GM18867 (cell line): ENCODE measurements at regions not wholly inside any gene's neighbourhood (a gene's known extent, or its start where the extent isn't known, plus 50 kb on each side); places are given as distances from the start of the nearest gene placed in this dataset.
"Not testable (repeated sequence)": the region's sequence is repeated elsewhere in the genome, so short reads cannot be mapped to it uniquely, and the experiment has no call there.

ENCODE experiments used
- ATAC-seq: cut with Tn5 transposase; IDR thresholded peaks from one replicate; pipeline ENCODE4 v1.9.1; 2021; ENCODE audit warnings: mild to moderate bottlenecking, moderate library complexity; ENCODE audit not compliant: unreplicated experiment

- no peak for ATAC-seq
These were observed 164.2 kb downstream of the VAPA start for GRCh38 chr18:10077986-10078385.

- ATAC-seq, result no peak
These were observed 166.6 kb downstream of the VAPA start for GRCh38 chr18:10080372-10080771.

GRCh38 chr18:10081492-10081891 is 167.7 kb downstream of the VAPA start:
- ATAC-seq, result no peak

GRCh38 chr18:10085416-10085815 is 171.6 kb downstream of the VAPA start:
- no peak for ATAC-seq

- ATAC-seq, result no peak
These were observed 172.1 kb downstream of the VAPA start for GRCh38 chr18:10085876-10086275.

- no peak for ATAC-seq
These were observed 172.8 kb downstream of the VAPA start for GRCh38 chr18:10086458-10087210.

GRCh38 chr18:10088734-10089133 is 174.9 kb downstream of the VAPA start:
- no peak for ATAC-seq

GRCh38 chr18:10089881-10090280 is 176.1 kb downstream of the VAPA start:
- ATAC-seq, result no peak

GRCh38 chr18:10090668-10091067 is 176.9 kb downstream of the VAPA start:
- no peak for ATAC-seq

- ATAC-seq, result no peak
These were observed 179.6 kb downstream of the VAPA start for GRCh38 chr18:10093445-10093844.

GRCh38 chr18:10094154-10094553 is 180.3 kb downstream of the VAPA start:
- ATAC-seq, result no peak

GRCh38 chr18:10094655-10095054 is 180.8 kb downstream of the VAPA start:
- ATAC-seq, result no peak

GRCh38 chr18:10095356-10095755 is 181.5 kb downstream of the VAPA start:
- no peak for ATAC-seq

- ATAC-seq, result no peak
These were observed 185.8 kb downstream of the VAPA start for GRCh38 chr18:10099539-10100140.

- no peak for ATAC-seq
These were observed 186.4 kb downstream of the VAPA start for GRCh38 chr18:10100196-10100595.

- no peak for ATAC-seq
These were observed 187.3 kb downstream of the VAPA start for GRCh38 chr18:10100941-10101701.

GRCh38 chr18:10101729-10102128 is 187.9 kb downstream of the VAPA start:
- ATAC-seq, result no peak

- not testable (repeated sequence) for ATAC-seq
These were observed 191.3 kb downstream of the VAPA start for GRCh38 chr18:10105118-10105517.

GRCh38 chr18:10111191-10111590 is 197.4 kb downstream of the VAPA start:
- ATAC-seq, result no peak

GRCh38 chr18:10111944-10112343 is 198.1 kb downstream of the VAPA start:
- ATAC-seq, result no peak

- no peak for ATAC-seq
These were observed 199.6 kb downstream of the VAPA start for GRCh38 chr18:10113121-10114022.
